GM21619 (cell line): ENCODE measurements at regions not wholly inside any gene's neighbourhood (a gene's known extent, or its start where the extent isn't known, plus 50 kb on each side); places are given as distances from the start of the nearest gene placed in this dataset.
"Not testable (repeated sequence)": the region's sequence is repeated elsewhere in the genome, so short reads cannot be mapped to it uniquely, and the experiment has no call there.

ENCODE experiments used
- ATAC-seq: cut with Tn5 transposase; IDR thresholded peaks from one replicate; pipeline ENCODE4 v1.9.1; 2021; ENCODE audit not compliant: unreplicated experiment

- no peak for ATAC-seq
These were observed 264.0 kb downstream of the ADGRL2 start for GRCh38 chr1:82064691-82065090.

GRCh38 chr1:82062206-82062605, 261.5 kb downstream of the ADGRL2 start:
- no peak for ATAC-seq

- ATAC-seq, result no peak
These were observed 259.2 kb downstream of the ADGRL2 start for GRCh38 chr1:82059959-82060358.

- ATAC-seq, result no peak
These were observed 256.3 kb downstream of the ADGRL2 start for GRCh38 chr1:82057011-82057410.

- ATAC-seq, result not testable (repeated sequence)
These were observed 254.6 kb downstream of the ADGRL2 start for GRCh38 chr1:82055375-82055774.

- ATAC-seq, result no peak
These were observed 251.8 kb downstream of the ADGRL2 start for GRCh38 chr1:82052563-82052962.

GRCh38 chr1:82048596-82048995, 247.9 kb downstream of the ADGRL2 start:
- ATAC-seq, result no peak

- no peak for ATAC-seq
These were observed 244.5 kb downstream of the ADGRL2 start for GRCh38 chr1:82045221-82045620.

GRCh38 chr1:82044536-82044935, 243.8 kb downstream of the ADGRL2 start:
- no peak for ATAC-seq

- ATAC-seq, result no peak
These were observed 243.4 kb downstream of the ADGRL2 start for GRCh38 chr1:82044111-82044510.

- no peak for ATAC-seq
These were observed 241.7 kb downstream of the ADGRL2 start for GRCh38 chr1:82042306-82043060.
